ENCODE measurements at regions not wholly inside any gene's neighbourhood (a gene's known extent, or its start where the extent isn't known, plus 50 kb on each side); places are given as distances from the start of the nearest gene placed in this dataset.

DNA sequence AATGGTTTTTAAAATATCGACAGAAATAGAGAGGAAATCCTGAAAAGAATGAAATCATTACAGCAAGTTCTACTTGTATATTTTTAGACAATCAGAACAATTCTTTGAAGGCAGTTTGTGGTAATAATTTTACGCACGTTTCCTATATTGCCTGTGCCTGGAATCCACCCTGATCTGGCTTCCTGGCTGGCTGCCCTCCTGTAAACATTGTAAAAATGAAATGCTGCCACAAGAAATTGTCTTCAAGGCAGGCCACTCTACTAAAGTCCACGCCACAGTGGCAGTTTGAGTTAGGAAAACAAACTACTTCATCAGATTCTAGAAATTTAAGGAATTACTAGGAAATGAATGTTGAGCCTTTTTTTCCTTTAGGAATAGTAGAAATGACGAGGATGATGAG is 454.5 kb upstream of the NR5A2 start:
- H3K36me3 ChIP-seq (ENCODE audit: insufficient read depth, low read length), result no peaks in the 10 kb centered on the region
- no peaks in the 10 kb centered on the region for H3K79me2 ChIP-seq (ENCODE audit: insufficient read depth, low read length)
- H3K4me2 ChIP-seq (ENCODE audit: insufficient read depth, low read length), result no peak overlapping the region
- no peak overlapping the region for H2AFZ ChIP-seq (ENCODE audit: low read depth, low read length)
- no peak overlapping the region for H3K9ac ChIP-seq (ENCODE audit: low read depth, low read length)
- no peak overlapping the region for H3K27ac ChIP-seq (ENCODE audit: low read length)
- DNase-seq (no peak), ATAC-seq (ENCODE audit: insufficient read depth, low read depth) (no peak)
- no peak overlapping the region for H3K4me3 ChIP-seq (ENCODE audit: low read depth in 1 of 2, low read length in 2 of 2)
- no peaks in the 10 kb centered on the region for H3K4me1 ChIP-seq (ENCODE audit: insufficient read depth, low read length)
- no peaks in the 10 kb centered on the region for H4K20me1 ChIP-seq (ENCODE audit: insufficient read depth, low read length)
- no peaks in the 10 kb centered on the region for H3K27me3 ChIP-seq (ENCODE audit: insufficient read depth, low read length, poor library complexity)
- no peaks in the 10 kb centered on the region for H3K9me3 ChIP-seq (ENCODE audit: insufficient read depth, low read length, severe bottlenecking)
- TF ChIP-seq CTCF (IDR thresholded peaks at IDR 0.05; ENCODE audit: borderline replicate concordance, extremely low read depth, low read length, poor library complexity, severe bottlenecking) (no peak), EZH2 (IDR thresholded peaks at IDR 0.05; ENCODE audit: borderline replicate concordance, low read depth, low read length, severe bottlenecking) (no peak)

- no peaks in the 10 kb centered on the region for H3K36me3 ChIP-seq (ENCODE audit: insufficient read depth, low read length)
- no peaks in the 10 kb centered on the region for H4K20me1 ChIP-seq (ENCODE audit: insufficient read depth, low read length)
- no peak overlapping the region for H3K9ac ChIP-seq (ENCODE audit: low read depth, low read length)
- H3K4me1 ChIP-seq (ENCODE audit: insufficient read depth, low read length), result no peaks in the 10 kb centered on the region
- DNase-seq (no peak), ATAC-seq (ENCODE audit: insufficient read depth, low read depth) (peak; percentile 48; the same call in 1 of the 3 replicates)
- no peaks in the 10 kb centered on the region for H3K9me3 ChIP-seq (ENCODE audit: insufficient read depth, low read length, severe bottlenecking)
- no peak overlapping the region for H3K4me3 ChIP-seq (ENCODE audit: low read depth in 1 of 2, low read length in 2 of 2)
- no peaks in the 10 kb centered on the region for H3K27me3 ChIP-seq (ENCODE audit: insufficient read depth, low read length, poor library complexity)
- no peak overlapping the region for H2AFZ ChIP-seq (ENCODE audit: low read depth, low read length)
- no peaks in the 10 kb centered on the region for H3K79me2 ChIP-seq (ENCODE audit: insufficient read depth, low read length)
- TF ChIP-seq EZH2 (IDR thresholded peaks at IDR 0.05; ENCODE audit: borderline replicate concordance, low read depth, low read length, severe bottlenecking), result no peak
- no peak for TF ChIP-seq CTCF (IDR thresholded peaks at IDR 0.05; ENCODE audit: borderline replicate concordance, extremely low read depth, low read length, poor library complexity, severe bottlenecking)
- no peak overlapping the region for H3K27ac ChIP-seq (ENCODE audit: low read length)
- H3K4me2 ChIP-seq (ENCODE audit: insufficient read depth, low read length), result no peak overlapping the region
These were observed 452.6 kb upstream of the NR5A2 start for GRCh38 chr1:199574950-199575349.

DNA sequence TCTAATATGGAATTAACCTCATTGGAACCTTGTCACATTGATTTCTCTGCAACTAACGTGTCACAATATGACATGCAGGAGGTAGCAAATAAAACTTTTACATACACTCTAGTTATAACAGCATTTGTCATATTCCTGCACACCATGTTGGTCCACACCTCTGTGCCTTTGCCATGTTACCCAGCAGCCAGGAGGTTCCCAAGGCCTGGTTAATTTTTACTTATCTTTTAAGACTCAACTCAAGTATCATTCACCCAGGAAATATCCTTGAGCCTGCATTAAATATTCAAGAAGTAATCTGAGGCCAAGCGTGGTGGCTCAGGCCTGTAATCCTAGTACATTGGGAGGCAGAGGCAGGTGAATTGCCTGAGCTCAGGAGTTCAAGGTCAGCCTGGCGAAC is 447.2 kb upstream of the NR5A2 start:
- DNase-seq (no peak), ATAC-seq (ENCODE audit: insufficient read depth, low read depth) (no peak)
- Histone ChIP-seq H2AFZ (ENCODE audit: low read depth, low read length) (no peak overlapping the region), H3K9ac (ENCODE audit: low read depth, low read length) (no peak overlapping the region), H3K27ac (ENCODE audit: low read length) (no peak overlapping the region), H3K4me1 (ENCODE audit: insufficient read depth, low read length) (no peaks in the 10 kb centered on the region), H3K27me3 (ENCODE audit: insufficient read depth, low read length, poor library complexity) (no peaks in the 10 kb centered on the region), H3K79me2 (ENCODE audit: insufficient read depth, low read length) (no peaks in the 10 kb centered on the region), H4K20me1 (ENCODE audit: insufficient read depth, low read length) (no peaks in the 10 kb centered on the region), H3K4me2 (ENCODE audit: insufficient read depth, low read length) (no peak overlapping the region), H3K9me3 (ENCODE audit: insufficient read depth, low read length, severe bottlenecking) (no peaks in the 10 kb centered on the region), H3K4me3 (ENCODE audit: low read depth in 1 of 2, low read length in 2 of 2) (no peak overlapping the region), H3K36me3 (ENCODE audit: insufficient read depth, low read length) (no peaks in the 10 kb centered on the region)
- TF ChIP-seq EZH2 (IDR thresholded peaks at IDR 0.05; ENCODE audit: borderline replicate concordance, low read depth, low read length, severe bottlenecking), result no peak
- no peak for TF ChIP-seq CTCF (IDR thresholded peaks at IDR 0.05; ENCODE audit: borderline replicate concordance, extremely low read depth, low read length, poor library complexity, severe bottlenecking)

DNA sequence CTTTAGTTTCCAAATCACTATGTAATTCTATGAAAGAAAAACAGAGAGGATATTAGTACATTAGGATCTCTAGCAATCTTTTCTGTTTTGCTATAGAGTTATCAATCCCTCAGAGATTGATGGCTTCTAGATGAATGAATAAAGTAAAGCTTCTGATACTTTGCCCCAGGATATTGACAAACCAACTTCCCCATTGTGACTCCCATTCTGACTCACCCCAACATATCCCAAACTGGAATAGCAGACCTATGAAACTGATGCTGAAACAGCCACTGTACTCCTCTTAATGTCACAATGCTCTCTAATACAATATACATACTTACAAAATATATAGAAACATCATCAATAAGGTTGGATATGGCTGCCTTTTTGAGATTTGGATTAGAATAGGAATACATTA is 442.1 kb upstream of the NR5A2 start:
- no peaks in the 10 kb centered on the region for H3K79me2 ChIP-seq (ENCODE audit: insufficient read depth, low read length)
- ATAC-seq (ENCODE audit: insufficient read depth, low read depth), result no peak
- DNase-seq, result no peak
- peaks cover 3% of the 10 kb centered on the region for H3K27me3 ChIP-seq (ENCODE audit: insufficient read depth, low read length, poor library complexity)
- no peak overlapping the region for H3K4me3 ChIP-seq (ENCODE audit: low read depth in 1 of 2, low read length in 2 of 2)
- H3K27ac ChIP-seq (ENCODE audit: low read length), result no peak overlapping the region
- no peaks in the 10 kb centered on the region for H3K4me1 ChIP-seq (ENCODE audit: insufficient read depth, low read length)
- TF ChIP-seq EZH2 (IDR thresholded peaks at IDR 0.05; ENCODE audit: borderline replicate concordance, low read depth, low read length, severe bottlenecking) (no peak), CTCF (IDR thresholded peaks at IDR 0.05; ENCODE audit: borderline replicate concordance, extremely low read depth, low read length, poor library complexity, severe bottlenecking) (no peak)
- H3K9me3 ChIP-seq (ENCODE audit: insufficient read depth, low read length, severe bottlenecking), result no peaks in the 10 kb centered on the region
- no peaks in the 10 kb centered on the region for H4K20me1 ChIP-seq (ENCODE audit: insufficient read depth, low read length)
- H2AFZ ChIP-seq (ENCODE audit: low read depth, low read length), result no peak overlapping the region
- no peaks in the 10 kb centered on the region for H3K36me3 ChIP-seq (ENCODE audit: insufficient read depth, low read length)
- no peak overlapping the region for H3K9ac ChIP-seq (ENCODE audit: low read depth, low read length)
- no peak overlapping the region for H3K4me2 ChIP-seq (ENCODE audit: insufficient read depth, low read length)

Data from DND-41 (cell line).